HL-60 (cell line): ENCODE measurements at regions not wholly inside any gene's neighbourhood (a gene's known extent, or its start where the extent isn't known, plus 50 kb on each side); places are given as distances from the start of the nearest gene placed in this dataset.

ENCODE experiments used
- CTCF ChIP-seq: IDR thresholded peaks from one replicate; pipeline ENCODE4 v1.5.1; 2011; ENCODE audit warnings: low read length, control low read depth, inconsistent platforms; ENCODE audit not compliant: insufficient read depth
- POLR2AphosphoS5 ChIP-seq: IDR thresholded peaks from 2 replicates; pipeline ENCODE4 v1.6.1; 2012; ENCODE audit warnings: low read depth

GRCh38 chr15:96692826-96693225 is 362.3 kb downstream of the NR2F2 start:
- no peak for TF ChIP-seq CTCF
- no peak for TF ChIP-seq POLR2AphosphoS5
